GM18519 (cell line): ENCODE measurements at regions not wholly inside any gene's neighbourhood (a gene's known extent, or its start where the extent isn't known, plus 50 kb on each side); places are given as distances from the start of the nearest gene placed in this dataset.

Source experiments
- ATAC-seq: cut with Tn5 transposase; IDR thresholded peaks from one replicate; pipeline ENCODE4 v1.9.1; 2021; ENCODE audit warnings: mild to moderate bottlenecking, moderate library complexity; ENCODE audit not compliant: unreplicated experiment, low FRiP score

DNA sequence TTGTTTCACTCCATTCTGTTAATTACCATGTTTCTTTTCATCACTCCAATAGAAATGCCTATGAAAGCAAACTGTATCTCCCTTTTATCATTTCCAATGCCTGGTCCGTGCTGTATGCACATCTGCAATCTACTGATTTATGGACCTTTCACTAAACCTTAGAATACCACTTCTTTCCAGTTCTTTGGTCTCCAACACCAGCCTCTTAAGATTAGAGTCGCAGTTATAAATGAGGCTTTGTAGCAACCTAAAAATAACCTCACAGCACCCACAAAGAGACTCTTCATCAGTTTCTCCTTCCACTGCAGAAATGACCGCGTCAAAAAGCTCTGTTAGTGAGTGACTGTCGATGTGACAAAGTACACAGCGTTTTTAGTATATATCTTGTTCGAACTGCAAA lies 282.6 kb downstream of the ADGRA3 start:
- no peak for ATAC-seq

DNA sequence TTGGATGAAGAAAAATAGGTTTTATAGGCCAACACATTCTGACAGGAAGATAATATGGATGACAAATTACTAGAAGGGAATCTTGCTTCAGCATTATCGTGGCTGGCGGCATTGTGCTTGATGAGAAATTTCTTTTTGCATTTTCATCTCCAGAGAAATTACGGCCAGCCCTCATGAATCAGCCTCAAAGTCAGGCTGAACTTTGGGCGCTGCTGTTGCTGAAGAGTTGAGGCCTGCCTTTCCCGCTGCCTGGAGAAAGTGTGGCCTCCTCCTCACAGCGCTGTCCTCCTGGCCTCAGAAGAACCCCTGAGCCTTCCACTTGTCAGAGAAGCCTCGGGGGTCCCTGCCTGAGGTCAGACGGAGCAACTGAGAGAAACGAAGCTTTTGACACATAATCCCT lies 272.4 kb upstream of the KCNIP4 start:
- no peak for ATAC-seq

DNA sequence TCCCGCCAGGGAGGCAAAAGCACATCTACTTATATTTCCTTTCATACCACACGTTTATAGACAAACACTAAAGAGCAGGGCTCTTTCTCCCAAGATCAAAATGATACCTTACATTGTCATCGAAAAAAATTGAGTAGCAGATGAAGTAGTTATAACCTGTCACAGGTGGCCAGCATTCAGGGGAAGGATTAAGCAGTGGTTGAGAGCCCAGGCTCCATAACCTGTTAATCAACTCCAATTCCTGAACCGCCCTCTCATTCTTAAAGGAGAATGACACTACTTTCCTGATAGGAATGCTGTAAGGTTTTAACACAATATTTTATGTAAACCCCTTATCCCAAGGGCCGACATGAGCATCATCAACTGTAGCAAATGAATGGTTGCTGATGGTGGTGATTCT lies 268.9 kb upstream of the KCNIP4 start:
- ATAC-seq = no peak

DNA sequence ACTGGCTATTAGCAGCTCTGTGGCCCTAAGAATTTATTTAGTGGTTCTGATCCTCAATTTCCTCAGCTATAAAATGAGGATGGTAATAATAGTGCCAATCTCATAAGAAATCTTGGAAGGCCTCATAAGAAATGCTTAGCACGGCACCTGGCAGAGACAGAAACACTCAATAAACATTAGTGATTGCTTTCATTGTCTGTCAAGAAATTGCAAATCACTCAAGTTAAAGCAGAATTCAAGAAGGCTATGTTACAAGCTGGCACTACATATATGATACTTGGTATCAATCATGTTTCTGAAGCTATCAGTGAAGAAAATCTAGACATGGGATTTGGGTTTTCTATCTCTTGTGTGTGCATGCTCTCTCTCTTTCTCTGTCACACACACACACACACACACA lies 267.7 kb upstream of the KCNIP4 start:
- ATAC-seq = no peak

DNA sequence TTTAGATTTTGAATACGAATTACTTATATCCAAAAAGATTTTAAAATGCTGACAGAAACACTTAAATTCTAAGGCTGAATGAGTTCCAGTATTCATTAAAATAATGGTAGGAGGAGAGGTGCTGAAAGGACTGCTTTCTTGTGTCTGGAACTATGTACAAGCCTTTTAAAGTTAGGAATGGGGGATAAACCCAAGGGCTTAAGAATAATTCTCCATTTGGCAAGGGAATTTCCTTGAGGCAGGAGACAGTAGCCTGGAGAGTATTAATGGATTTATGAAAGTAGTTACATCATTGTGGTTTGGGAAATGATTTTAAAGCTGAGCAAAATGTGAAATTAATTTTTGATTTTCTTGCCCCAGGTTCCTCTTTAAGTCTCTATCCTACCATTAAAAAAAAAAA lies 266.5 kb upstream of the KCNIP4 start:
- no peak for ATAC-seq

DNA sequence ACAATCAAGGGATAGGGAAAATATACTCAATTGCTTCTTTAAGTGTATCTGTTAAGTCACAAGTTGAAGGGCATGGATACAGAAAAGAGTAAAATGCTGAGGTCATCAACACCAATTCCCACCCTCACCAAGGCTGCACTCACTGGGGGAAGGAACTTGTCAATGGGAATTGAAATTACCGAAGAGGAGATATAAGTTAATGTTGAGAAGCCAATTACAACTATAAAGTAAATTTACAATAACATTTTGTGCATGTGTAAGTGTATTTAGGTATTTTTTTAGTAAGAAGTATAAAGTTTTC lies 255.1 kb upstream of the KCNIP4 start:
- ATAC-seq = no peak

DNA sequence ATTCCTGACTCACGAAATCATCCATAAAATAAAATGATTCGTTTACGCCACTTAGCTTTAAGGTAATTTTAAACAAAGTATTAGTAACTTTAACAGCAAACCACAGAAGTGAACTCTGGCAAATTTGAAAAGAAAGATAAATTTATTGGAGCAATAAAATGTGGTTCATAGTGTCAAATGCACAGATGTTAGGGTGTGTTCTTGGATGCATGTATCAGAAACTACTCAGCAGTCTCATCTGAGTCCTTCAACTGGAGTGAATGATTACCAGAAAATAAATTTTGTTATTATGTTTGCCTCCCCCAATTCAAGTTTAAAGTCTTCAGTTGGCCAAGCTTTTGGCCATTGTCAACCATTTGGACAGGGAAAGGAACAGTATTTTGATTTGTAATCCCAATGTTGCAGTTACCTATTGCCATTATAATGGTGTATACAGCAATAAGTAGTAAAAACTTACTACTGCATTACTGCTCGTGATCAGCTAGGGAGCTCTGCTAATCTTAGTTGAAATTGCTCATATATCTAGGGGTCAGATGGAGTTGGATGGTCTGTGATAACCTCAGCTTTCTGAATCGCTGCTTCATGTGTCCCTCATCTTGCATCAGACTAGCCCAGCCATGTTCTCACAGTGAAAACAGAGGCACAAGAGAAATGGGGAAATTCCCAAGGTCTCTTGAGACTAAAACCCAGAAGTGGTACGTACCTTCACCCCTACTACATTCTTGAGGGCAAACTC lies 254.6 kb upstream of the KCNIP4 start:
- ATAC-seq = no peak

DNA sequence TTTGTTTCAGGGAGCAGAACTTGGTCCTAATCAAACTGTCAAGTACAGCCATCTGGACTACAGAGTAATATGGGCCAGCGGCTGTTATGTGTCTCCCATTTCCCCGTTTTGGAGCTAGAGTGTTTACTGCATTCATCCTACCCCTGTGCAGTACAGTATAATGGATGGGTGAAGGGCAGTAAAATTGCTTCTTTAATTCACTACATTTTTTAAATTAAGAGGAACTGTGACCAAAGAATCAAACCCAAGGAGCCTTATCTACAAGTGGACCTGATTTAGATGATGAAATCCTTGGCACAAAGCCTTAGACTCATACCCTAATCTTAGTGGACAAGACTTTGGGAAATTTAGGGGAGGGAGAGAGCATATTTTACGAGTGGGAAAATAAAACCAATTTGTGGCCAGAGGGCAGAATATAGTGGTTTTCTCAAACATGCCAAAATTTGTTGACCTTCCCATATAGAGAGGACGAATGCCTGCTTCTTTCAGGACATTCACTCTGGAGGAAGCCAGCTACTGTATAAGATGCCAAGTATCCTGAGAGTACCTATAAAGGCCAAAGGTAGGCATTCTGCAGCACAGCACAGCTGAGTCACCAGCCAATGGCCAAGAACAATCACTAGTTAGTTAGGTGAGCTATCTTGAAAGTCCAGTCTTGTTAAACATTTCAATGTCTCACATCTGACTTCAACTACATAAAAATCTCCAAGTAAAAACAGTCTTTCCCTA lies 253.8 kb upstream of the KCNIP4 start:
- ATAC-seq = no peak

DNA sequence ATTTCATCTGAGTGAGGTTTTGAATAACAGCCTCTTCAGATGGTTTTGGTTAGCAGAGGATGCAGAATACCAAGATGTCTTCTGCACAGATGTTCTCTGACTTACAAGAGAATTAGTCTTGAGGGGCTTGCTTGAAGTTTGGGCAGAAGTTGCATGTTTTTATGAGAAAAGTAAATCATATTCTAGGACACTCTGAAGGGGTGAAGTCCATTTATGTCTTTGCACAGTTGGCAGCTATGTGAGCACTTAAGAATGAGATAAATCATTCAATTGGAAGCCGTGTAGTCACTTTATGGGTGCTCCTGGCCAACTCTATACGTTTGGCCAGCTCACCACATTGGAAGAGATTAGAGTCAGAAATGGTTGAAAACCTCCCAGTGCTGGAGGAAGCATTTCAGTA lies 252.7 kb upstream of the KCNIP4 start:
- no peak for ATAC-seq

DNA sequence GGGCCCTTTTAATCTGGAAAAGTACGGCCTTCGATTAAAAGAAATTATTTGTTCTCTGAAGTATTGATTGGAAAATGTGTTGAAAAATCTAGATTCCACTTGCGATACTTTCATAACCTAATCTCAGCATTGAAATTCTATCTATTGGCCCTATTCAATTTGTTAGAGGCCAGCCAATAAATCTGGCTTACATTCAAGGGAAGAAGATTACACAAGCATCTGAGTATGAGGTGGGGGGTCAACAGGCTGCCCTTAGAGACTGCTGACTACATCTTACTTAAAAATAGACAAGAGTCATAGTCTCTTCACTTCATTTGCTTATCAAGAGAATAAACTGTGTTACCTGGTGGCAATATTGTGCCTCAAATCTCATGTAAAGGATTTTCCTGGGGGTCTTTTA lies 248.0 kb upstream of the KCNIP4 start:
- ATAC-seq = no peak

DNA sequence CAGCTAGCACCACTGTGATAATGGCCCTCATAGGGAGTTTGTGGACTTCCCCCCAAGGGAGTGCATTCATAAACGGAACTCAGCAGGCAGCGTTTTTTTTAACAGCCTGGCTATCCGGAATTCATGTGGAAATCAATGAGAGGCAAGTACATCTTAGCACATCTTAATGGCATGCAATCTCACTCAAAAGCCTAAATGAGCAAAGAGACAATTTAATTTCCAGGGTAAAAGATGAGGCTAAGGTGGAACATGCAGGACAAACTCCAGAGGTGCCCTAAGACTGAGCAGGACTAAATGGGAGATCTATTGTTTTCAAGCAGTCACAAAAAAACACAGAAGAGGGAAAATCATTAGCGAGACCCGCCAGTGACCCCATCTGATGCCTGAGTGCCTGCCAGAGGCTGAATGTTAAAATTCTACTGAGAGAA lies 243.5 kb upstream of the KCNIP4 start:
- ATAC-seq = no peak

DNA sequence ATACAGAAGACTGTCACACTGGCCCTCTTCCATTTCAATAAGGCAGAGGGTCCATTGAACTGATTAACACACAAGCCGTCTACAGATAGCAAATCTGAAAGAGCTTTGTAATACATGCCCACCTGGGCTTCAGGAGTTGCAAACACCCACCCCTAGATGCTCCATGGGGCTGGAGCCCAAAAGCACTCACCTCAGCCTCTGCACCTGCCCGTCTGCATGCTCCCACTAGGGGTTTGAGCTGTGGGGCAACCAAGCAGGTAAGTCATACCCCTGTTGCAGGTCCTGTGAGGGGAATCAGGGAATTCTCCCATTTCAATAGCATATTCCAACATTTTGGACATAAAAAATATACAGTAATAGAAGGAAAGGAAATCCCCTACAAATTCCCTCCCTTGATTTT lies 243.0 kb upstream of the KCNIP4 start:
- ATAC-seq = no peak

DNA sequence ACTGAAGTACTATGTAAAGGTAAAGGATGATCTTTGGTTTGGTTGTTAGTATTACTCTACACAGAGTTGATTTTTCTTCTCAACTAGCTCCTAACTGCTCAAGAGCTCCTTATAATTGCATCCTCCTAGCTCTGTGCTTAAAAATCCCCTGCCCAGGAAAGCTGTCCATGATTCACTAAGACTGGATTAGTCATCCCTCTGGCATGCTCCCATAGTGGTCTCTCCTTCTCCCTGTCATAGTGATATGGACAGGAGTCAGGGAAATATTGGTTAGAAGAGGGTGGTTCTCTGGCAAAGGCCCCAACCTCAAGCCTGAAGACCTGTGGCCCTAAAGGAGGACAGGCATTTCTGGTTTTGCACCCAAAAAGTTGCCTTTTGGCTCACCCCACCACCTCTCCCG lies 242.3 kb upstream of the KCNIP4 start:
- ATAC-seq = no peak

DNA sequence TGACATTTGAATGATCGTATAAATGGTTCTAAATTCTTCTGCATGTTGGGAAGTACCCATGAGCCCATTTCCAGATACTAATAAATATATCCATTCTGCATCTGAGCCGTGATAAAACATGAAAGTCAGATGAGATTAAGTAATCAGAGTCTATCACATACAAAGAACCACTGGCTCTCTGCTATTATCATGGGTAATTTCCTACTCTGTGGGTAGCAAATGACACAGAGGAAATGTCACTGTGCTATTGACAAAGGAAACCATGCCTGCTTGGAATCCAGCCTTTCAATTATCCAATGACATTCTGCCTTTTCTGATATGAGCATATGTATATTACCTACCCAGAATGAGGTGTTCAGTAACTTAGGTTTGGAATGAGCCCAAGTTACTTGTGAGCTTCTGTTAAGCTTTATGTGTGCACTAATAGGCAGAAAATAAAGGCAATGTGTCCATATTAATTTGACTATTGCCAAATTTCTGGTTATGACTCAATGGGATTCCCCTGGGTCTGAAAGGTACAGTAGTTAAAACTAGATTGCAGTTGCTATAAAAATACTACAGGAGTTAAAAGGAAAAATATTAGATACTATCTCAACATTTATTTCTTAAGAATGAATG lies 238.7 kb upstream of the KCNIP4 start:
- no peak for ATAC-seq

DNA sequence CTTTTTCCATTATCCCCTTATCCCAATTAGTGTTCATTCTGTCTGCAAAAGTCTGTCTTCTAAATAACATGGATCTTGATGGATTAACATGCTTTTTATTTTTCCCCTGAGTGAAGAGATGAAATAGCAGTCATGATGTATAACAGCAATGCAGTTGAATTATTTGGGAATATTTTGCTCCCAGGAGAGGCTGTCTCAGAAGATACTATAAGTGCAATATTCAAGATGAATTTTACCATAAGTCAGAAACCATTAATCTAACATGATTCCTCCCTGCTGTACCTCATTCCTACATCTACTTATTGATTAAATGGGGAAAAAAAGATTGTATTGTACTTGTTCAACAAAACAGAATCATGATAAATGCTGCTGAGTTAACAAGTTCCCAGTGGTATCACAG lies 233.2 kb upstream of the KCNIP4 start:
- ATAC-seq = no peak

DNA sequence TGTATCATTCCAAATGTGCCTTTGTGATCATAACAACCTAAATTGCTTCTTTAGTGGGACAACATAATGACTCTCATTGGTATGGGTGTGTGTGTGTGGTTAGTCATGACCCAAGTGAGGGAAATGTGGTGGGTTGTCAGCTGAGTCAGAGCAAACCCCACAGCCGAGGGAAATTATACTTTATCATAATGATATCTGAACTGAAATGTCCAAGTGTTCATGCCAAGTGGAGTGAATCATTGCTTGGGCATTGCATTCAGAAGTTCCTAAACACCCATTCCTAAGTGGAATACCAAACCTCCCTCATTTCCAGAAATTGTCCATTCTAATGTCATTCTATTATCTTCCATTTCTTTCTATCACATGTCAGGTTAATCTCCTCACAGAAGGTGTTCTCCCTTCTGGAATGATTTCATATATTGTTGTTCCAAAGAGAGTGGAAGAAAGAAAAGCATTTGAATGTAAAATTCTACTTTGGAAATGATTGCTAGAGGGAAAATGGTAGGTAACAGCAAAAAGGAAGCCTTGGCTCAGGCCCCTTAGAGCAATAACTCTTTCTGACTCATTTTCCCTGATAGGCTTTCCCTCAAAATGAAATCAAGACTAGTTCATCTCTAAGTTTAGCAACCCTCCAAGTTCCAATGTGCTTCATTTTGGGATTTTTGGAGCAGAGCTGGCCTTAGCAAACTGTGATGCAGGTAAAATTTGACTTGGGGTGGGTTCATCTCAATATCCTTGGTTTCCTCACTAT lies 230.7 kb upstream of the KCNIP4 start:
- no peak for ATAC-seq

DNA sequence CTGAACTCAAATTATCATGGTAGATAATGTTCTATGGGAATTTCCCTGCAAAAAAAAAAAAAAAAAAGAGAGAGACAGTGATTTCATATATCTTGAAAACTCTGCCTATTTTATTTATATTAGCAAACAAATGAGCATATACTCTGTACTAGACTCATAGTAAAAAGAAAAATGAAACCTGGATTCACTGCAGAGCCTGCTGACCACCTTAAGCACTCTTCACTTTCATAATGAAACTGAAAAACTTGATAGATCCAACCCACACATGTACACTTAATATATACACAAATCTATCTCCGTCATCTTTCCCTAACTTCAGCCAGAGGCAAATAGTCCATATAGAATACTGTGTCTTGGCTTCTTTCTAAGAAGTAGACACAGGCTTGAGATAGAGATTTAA lies 226.1 kb upstream of the KCNIP4 start:
- peak; percentile 54 for ATAC-seq

DNA sequence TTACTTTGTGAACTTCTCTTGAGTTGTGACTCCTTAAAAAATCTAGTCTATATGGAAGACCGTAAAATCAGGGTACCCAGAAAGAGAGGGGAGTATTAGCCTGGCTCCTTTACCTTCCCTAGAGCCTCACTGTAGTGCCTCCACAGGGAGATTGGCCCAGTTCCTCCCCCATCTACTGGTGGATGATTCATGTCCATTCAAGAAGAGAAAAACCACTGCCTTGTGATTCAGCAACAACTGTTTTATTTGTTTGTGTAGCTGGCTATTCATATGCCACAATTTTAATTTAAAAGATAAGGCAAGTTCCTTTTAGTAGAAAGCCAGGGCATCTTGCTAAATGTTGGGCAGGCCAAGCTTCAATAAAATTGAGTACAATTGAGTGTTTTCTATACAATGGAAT lies 221.8 kb upstream of the KCNIP4 start:
- no peak for ATAC-seq

DNA sequence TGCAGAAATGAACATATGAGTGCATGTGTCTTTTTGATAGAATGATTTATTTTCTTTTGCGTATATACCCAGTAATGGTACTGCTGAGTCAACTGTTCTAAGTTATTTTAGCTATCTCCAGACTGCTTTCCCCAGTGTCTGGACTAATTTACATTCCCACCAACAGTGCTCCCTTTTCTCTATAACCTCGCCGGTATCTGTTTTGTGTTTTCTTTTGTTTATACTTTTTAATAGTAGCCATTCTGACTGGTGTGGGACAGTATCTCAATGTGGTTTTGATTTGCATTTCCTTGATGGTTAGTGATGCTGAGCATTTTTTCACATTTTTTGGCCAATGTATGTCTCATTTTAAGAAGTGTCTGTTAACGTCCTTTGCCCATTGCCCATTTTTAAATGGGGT lies 218.6 kb upstream of the KCNIP4 start:
- ATAC-seq = no peak

DNA sequence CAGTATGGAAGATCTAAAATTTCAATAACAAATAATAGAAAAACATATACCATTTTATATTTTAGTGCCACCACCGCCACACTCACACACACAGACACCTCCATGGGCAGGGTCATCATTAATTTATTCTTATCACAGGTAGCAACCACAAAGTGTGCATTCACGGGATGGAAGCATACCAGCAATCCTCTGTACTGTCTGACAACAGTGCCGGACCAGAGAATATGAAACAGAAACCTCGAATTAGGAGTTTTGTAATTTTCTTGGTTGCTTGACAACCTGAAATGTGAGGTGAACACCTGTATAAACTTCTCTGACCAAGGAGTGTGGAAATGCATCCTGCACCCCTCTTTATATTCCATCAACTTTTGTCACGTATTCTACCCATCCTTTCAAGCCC lies 213.9 kb upstream of the KCNIP4 start:
- ATAC-seq = no peak

DNA sequence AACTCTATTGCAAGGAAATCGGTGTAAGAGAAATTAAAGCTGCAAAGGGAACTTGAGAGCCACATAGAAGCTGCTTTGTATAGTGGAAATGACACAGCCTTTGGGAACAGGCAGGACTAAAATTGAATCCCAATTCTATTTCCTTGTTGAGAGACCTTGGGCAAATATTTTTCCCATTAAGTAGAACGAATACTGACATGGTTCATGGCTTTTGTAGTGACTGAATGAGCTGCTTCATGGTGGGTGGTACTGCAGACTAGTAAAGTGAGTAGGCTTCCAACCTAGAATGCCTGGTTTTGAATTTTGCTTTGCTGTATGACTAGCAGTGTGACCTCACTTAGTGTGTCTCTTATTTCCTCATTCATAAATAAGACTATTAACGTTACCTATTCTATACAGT lies 182.2 kb upstream of the KCNIP4 start:
- no peak for ATAC-seq
